Mammary epithelial cell (primary cell): ENCODE measurements at regions not wholly inside any gene's neighbourhood (a gene's known extent, or its start where the extent isn't known, plus 50 kb on each side); places are given as distances from the start of the nearest gene placed in this dataset.
"Not testable (repeated sequence)": the region's sequence is repeated elsewhere in the genome, so short reads cannot be mapped to it uniquely, and the experiment has no call there.

Experiments used
- CTCF ChIP-seq, 2 donors: IDR thresholded peaks in 1 of 2; conservative IDR thresholded peaks in 1 of 2; 2 replicates each; pipeline ENCODE4 v1.5.1; 2011 to 2012; ENCODE audit warnings: inconsistent platforms in 2 of 2, low read length in 2 of 2, mild to moderate bottlenecking in 2 of 2, control low read depth in 1 of 2, low read depth in 1 of 2; ENCODE audit not compliant: insufficient read depth in 1 of 2; ENCODE audit errors: extremely low read depth in 1 of 2
- EZH2 ChIP-seq: IDR thresholded peaks from 2 replicates; pipeline ENCODE4 v1.6.1; 2012; ENCODE audit warnings: low read length, inconsistent platforms, borderline replicate concordance

- not testable (repeated sequence) for TF ChIP-seq CTCF (conservative IDR thresholded peaks at IDR 0.05 in 1 of 2, IDR thresholded peaks at IDR 0.05 in 1 of 2; ENCODE audit: extremely low read depth in 1 of 2, insufficient read depth in 1 of 2, low read depth in 1 of 2, low read length in 2 of 2); EZH2
Measured at GRCh38 chr1:120598331-120598951, 125.3 kb upstream of the NBPF26 start.
